Stomach (tissue), 4 donors: ENCODE measurements at regions not wholly inside any gene's neighbourhood (a gene's known extent, or its start where the extent isn't known, plus 50 kb on each side); places are given as distances from the start of the nearest gene placed in this dataset.

Experiments used
- CTCF ChIP-seq, 7 experiments: fragments of 450-650 bp in 4 of 7; fragments of 200-600 bp in 3 of 7; sonication (generic) in 3 of 7; IDR thresholded peaks; one replicate each; pipeline ENCODE4 v1.5.1; 2016 to 2019; ENCODE audit warnings: antibody characterized with exemption in 7 of 7, control low read depth in 2 of 7, mild to moderate bottlenecking in 1 of 7
- POLR2A ChIP-seq, 4 donors: fragments of 450-650 bp; IDR thresholded peaks; one replicate each; pipeline ENCODE4 v1.6.1; 2016; ENCODE audit warnings: antibody characterized with exemption in 4 of 4, control low read depth in 2 of 4, mild to moderate bottlenecking in 1 of 4, moderate library complexity in 1 of 4
- POLR2AphosphoS5 ChIP-seq, 3 donors: sonication (generic); formaldehyde crosslinking; IDR thresholded peaks; one replicate each; pipeline ENCODE4 v1.6.1; 2016; ENCODE audit warnings: antibody characterized with exemption in 3 of 3

GRCh38 chr3:34869696-34870095, 769.6 kb upstream of the ARPP21 start:
- no peak for TF ChIP-seq CTCF (IDR thresholded peaks at IDR 0.05)
- no peak for TF ChIP-seq POLR2A (IDR thresholded peaks at IDR 0.05)
- no peak for TF ChIP-seq POLR2AphosphoS5 (IDR thresholded peaks at IDR 0.05)
